Skin of body (tissue), 1 donor: ENCODE measurements at regions not wholly inside any gene's neighbourhood (a gene's known extent, or its start where the extent isn't known, plus 50 kb on each side); places are given as distances from the start of the nearest gene placed in this dataset.

Source experiments
- DNase-seq: peaks from one replicate; lab custom pipeline; 2025; lab: John Stamatoyannopoulos, UW

DNA sequence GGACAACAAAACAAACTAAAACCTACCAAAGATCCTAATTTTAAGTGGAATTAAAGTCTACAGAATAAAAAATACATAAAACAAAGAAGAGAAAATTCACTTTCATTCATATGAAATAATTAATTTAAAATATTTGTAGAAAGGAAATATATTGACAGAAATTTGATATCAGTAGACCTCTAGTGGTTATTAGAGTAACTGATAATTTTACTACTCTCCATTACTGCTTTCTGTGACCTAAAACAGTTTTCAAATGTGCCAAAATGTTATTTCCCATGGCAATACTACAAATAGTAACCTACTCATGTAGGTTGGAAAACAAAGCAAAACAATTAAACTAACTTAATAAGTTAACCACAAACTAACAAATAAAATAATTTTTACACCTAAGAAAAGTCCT lies 147.1 kb downstream of the NOL4 start:
- DNase-seq = no peak

DNA sequence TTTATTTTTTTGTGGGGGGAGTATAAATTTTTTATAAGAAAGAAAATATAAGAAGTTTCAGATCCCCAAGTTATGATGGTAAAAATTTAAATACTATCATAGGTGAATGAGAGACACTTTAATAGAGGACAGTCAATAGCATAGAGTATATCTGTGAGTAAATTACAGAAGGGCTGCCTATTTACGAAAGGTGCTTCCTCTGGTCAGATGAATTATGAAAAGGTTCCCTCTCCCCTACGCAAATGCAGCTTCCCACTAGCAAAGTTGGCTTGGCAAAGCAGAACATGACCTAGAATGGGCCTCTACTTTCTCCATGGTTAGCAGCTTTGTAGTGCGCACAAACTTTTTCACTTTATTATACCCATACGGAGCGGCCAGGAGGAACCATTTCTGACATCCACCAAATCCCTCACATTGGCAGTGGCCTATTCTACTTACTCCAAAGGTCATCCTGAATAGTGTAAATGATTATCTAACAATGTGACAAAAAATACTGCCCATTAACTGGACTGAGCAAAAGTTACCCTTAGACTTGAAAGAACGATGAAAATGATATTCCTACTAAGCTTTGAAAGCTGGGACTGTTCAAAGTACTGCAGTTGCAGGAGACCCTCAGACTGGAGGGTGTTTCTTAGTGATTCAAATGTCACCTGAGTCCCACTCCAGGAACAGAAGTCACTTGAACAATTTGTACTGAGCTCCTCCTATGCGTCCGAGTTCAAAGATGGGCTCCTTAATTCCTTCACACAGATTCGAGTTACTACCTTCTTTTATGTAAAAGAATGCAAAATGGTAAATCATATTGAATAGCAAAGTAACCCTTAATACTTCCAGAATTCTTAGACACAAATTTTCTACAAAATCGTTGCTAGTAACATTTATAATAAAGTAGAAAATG lies 148.5 kb downstream of the NOL4 start:
- DNase-seq = no peak

DNA sequence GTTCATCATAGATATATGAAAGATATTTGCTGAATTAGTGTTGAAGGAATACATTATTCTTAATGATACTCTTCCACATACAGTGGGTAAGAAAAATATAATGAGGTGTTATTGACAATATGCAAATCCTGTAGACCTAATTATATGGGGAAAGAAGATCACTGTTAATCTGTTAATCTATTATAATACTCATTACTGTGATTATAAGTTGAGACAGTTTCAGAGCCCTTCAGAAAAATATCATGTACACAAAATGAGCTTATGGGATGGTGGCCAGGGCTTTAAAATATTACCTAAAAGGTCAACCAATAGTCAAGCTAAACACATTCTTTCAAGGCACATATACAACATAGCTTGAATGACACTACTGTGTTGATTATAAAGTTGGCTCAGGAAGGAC lies 163.5 kb downstream of the NOL4 start:
- DNase-seq = no peak

DNA sequence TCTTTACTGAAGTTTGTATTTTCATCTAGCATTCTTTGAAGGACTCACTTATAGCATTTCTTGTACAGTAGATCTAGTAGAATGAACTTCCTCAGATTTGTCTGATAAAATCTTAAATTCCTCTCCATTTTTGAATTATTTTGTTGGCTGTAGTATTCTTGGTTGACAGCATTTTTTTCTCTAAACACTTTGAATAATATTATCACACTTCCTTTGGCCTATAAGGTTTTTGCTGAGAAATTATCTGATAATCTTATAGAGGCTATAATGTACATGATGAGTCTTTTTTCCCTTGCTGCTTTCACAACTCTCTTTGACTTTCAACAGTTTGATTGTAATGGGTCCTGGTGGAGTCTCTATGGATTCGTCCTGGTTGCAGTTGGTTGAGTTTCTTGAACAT lies 169.5 kb downstream of the NOL4 start:
- DNase-seq = no peak

DNA sequence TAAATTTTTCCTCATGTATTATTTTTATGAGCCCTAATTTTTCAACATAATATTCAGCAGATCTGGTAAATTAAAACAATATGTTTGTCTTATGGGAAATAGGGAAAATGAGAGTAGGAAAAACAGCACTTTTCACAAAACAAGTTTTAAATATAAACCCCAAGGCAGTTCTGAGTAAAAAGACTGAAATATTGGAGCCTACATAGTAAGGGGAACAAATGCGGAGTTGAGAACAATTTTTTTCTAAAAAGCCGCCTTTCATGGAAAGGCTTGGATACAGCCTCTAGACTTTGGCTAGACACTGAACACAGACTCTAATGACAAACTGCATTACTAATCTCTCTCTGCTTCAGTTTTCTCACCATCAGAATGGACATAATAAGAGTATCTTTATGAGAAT lies 174.1 kb downstream of the NOL4 start:
- no peak for DNase-seq

DNA sequence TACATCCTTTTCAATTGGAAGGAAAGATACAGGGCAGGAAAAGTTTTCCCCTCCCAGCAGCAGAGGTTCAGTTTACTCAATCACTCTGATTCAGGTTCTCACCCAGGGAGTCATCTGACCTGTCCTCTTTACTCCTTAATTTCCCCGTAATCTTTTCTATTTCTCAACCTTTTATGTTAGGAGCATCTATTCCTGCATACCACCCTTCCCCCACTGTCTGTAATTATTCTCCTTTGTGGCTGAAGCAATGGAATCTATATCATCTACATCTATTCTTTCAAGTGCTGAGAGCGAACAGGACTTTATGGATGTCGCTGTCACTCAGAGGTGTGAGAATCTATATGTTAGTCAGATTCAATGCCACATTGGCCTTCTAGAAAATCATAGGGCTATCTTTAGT lies 175.2 kb downstream of the NOL4 start:
- DNase-seq = no peak

DNA sequence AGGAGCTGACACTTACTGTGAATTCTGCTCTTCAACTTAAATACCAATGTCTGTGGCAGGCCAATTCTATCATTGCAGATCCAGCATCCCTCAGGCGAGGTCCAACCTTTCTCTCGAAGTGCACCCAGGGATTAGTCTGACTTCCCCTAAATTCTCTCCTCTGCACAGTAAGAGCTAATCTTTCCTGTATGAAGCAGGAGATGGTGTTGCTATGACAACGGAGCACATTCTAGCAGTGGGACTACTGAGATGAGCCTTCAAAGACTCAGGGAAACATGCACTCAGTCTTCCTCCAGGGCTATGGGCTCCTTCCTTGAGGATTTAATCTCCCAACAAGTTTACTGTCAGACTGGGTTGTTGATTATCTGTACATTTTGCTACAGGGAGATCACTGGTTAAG lies 176.3 kb downstream of the NOL4 start:
- no peak for DNase-seq

DNA sequence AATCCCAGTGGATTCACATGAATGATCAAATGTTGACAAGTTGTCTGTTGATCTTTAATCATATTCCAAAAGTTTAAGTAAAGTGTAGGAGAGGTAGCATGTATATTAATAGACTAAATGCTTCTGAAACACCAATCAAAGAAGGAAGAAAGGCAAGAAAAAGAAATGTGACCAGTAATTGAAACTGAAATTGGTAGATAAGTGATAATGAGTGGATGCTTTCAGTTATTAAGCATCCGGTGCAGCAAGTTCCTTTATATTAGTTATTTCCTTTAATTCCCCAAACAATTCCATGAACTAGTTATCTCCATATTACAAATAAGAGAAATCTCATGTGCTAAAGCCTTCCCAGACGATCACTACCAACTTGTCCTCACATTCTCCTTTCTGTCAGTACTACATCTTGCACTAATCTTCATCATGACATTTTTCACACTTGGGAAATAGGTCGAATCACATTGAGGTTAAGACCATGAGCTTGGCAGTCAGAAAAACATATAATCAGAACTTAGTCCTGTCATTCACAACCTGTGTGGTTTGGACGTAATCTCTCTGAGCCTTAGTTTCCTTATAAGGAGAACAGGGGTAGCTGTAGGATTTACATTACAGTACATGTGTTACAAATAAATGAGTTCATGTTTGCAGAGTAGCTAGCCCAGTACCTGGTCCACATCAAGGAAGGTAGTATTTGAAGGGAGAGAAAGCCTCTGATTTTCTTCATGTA lies 182.1 kb downstream of the NOL4 start:
- DNase-seq = no peak

DNA sequence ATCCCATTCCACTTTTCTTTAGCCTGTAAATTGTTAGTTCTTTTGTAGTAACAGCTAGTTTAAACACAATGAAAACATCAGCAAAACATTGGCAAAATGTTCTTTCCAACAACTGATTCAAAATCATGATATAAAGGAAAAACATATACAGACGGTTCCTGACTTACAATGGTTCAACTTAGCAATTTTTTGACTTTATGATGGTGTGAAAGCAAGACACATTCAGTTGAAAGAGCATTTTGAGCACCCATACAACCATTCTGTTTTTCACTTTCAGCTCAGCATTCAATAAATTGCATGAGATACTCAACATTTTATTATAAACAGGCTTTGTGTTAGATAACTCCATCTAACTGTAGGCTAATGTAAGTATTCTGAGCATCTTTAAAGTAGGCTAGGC lies 185.1 kb downstream of the NOL4 start:
- DNase-seq = no peak

DNA sequence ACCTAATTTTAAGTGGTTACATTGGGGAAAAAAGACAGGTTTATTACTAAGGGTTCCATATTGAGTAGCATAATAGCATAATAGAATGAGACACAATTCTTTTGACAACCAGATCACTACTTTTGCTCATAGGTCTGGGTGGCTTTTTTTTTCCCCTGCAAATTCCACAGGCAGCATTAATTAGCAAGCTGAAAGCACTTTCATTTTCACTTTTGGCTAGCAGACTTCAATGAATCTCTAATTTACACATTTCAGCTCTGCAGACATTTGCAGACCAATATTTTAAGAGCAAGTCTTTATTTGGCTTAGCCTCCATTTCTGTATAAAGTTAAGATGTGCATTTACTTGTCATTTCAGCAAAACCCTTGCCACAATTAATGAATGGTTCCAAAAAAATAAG lies 185.5 kb downstream of the NOL4 start:
- no peak for DNase-seq

DNA sequence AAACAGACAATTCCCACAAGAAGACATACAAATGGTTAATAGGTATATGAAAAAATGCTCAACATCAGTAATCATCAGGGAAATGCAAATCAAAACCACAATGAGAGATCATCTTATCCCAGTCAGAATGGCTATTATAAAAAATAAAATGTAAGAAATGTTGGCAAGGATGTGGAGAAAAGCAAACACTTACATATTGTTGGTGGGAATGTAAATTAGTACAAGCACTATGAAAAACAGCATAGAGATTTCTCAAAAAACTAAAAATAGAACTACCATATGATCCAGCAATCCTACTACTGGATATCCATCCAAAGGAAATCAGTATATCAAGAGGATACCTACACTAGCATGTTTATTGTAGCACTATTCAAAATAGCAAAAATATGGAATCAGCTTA lies 186.6 kb downstream of the NOL4 start:
- no peak for DNase-seq

DNA sequence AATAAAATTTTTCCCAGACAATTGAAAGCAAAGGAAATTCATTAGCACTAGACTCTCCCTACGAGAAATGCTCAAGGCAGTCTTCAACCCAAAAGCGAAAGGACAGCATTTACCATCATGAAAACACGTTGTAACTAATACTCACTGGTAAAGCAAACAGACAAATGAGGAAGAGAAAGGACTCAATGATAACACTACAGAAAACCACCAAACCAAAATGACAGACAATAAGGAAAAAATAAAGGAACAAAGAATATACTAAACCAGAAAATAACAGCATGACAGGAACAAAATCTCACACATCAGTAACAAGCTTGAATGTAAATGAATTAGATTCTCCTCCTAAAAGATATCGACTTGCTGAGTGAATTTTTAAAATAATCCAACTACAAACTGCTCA lies 190.7 kb downstream of the NOL4 start:
- DNase-seq = no peak

DNA sequence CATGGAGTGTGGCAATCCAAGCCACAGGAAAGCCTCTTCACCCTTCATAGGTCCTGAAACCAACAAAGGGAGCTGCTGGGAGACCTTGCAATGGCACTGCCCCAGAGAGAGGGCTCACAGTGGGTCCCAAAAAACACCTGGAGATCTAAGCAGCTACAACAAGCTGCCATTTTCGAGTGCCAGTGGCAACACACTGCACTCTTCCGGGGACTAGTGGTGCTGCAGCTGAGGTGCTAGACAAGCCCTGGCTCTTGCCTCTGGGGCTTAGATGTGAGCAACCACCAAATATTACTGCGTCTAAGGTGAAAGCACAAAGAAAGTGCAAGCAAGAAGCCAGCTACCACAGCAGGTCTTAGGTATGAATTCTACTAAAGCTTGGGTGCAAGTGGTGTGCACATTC lies 192.9 kb downstream of the NOL4 start:
- no peak for DNase-seq

DNA sequence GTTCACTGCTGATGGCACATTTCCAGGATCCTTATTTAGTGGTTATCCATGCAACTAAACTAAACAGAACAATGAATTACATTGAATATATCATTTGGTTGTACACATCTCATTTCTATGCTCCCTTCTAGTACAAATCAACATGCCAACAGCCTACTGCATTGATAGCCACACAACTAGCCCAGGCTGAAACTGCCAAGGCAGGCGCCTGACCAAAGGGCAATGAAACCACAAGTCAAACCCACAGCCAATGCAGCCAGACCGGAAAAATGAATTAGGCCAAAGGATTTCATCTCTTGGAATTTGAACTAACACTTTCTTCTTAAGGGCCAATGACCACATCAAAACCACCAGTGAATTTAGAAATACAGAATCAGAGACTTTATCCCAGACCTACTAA lies 196.4 kb downstream of the NOL4 start:
- DNase-seq = no peak

DNA sequence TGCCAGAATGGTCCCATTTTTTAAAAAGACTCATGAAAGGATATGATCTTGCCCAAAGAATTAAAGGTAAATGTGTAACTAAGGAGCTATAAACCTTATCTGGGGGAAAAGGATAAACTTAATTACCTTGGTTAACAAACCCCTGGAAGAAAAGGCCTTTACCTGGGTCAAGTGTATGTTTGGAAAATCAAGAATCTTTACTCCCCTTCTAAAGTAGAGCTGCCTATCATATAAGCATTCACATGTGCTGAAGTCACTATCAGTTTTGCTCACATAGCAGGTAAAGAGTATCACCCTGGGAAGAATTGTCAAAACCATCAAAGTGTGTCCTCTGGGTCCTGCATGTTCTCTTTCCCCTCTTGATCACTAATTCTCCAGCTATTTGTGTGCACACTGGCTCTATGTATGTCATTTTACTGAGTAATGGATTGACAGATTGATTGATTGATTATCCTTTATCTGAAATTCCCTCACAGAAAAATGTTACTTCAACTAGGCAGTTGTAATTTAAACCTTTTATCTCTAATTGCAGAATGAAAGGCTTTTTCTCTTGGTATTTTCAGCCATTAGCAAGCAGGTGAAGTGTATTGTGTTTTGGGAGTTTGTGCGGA lies 199.4 kb downstream of the NOL4 start:
- no peak for DNase-seq

DNA sequence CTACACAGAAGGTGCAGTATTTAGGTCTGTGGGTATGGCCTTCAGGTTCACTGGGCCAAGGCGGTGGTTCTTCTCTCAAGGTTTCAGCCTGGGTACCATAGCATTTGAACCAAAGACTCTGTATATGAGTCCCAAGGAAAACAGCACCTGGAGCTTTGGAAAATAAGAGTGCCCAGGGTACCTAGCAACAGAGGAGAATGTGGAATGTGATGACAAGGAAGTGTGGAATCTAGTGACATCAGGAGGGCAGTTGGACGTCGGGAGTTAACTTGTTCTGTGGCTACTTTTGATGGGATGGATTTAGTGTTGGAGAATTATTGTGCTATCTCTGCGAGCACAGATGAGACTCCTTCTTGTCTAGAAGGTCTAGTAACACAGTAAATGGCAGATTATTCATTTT lies 201.2 kb downstream of the NOL4 start:
- DNase-seq = no peak

DNA sequence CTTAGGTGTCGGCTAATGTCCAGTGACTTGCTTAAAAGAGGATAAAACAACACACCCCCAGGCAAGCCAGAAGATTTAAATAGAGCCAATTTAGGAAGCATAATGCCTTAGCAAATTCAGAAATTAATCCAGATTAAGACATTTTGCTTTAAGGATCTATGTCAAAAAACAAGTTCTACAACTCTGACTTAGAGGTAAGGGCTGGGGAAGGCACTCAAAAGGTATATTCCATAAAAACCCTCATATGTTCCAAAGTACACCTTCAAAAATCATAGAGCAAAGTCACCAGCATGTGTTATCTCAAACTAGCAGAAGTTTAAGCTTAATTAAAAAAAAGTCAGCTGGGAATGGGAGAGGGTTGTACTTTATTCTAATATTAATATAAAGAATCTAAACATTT lies 206.4 kb downstream of the NOL4 start:
- no peak for DNase-seq

DNA sequence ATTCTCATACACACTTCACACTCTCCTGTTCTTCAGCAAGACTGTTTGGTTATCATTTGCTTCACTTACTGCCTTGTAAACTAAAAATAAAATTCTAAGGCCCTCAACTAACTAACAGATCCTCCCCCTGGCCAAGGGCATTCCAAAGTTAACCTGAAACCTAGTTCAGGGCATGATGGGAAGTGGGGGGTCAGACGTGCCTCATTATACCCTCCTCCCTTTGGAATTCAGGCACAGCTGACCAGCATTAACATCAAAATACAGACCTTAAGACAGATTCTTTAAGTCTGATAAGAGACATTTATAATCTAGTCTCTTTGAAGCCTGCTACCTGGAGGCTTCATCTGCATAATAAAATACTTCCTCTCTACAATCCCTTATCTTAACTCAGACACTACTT lies 221.0 kb downstream of the NOL4 start:
- DNase-seq = no peak

DNA sequence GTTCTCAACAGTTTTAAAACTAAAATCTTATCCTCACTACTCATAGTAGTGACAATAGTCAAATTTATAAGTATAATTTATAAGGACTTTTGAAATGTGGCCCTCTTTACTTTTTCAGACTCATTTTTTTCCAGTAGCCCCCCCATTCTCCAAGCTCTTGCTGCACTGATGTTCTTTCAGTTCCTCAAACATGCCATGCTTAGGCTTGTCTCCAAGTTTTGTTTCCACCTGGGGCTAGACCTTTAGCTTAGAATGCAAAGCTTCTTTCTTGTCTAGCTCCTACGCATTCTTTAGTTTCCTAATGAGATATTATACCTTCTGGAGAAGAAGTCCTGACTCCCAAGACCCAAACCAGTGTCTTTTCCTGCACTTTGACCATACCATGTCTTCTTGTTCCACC lies 222.6 kb downstream of the NOL4 start:
- DNase-seq = no peak

DNA sequence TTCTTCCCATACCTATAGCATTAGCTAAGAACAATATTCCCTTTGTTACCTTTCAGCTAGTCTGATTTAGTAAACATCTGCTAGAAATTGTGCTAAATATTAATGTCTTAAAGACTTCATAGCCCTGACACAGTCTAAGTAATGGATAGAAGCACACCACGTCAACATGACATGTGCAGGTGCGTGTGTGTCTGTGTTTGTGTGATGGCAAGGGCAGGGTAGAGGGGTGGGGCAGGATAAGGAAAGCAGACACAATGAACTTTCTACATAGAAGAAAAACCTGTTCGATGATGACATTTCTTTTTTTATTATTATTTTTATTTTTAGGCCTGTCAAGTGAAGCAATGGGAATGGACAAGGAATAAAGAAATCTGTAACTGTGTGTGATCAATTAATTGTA lies 223.3 kb downstream of the NOL4 start:
- DNase-seq = no peak

DNA sequence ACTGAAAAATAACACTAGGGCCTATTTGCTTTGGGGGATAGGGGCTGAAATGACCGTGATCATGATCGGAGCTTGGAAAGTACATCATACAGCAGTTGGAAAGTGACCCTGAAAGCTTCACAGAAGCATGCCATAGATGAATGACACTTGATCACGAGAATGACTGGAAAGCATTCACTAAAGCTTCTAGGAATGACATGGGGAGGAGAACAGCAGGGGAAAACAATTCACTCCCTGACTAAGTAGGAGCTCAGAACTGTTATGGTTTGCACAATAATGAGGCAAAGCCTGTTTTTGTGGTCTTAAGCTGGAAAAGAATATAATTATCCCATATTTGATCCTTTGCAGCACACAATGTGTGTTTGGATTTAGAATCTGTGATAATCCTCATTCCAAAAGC lies 237.5 kb downstream of the NOL4 start:
- no peak for DNase-seq

DNA sequence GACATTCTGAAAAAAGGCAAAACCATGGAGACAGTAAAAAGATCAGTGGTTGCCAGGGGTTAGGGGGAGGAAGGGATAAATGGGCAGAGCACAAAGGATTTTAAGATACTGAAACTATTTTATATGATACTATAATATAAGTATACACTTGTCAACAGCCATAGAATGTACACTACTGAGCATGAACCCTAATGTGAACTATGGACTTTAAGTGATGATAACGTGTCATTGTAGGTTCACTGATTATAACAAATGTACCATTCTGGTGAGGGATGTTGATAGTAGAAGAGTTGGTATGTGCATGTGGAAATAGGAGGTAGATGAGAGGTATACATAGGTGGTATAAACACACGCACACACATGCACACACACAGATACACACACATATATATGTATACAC lies 241.6 kb downstream of the NOL4 start:
- DNase-seq = no peak

DNA sequence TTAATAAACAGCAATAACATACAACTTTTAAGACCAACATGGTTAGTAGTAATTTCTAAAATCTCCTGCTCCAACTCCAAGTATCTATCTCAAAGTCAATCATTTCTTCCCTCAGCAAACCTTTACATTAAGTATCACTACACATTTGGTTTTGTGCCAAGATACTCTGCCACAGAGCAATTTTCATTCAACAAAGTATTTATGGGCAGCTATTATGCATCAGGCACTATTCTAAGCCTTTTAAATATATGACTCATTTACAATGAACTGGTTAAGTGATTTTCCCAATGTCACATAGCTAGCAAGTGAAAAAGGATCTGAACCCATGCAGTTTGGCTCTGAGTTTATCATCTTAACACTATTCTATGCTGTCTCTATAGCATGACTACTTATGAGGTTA lies 264.3 kb downstream of the NOL4 start:
- DNase-seq = no peak
